K562 (cell line): ENCODE measurements at regions not wholly inside any gene's neighbourhood (a gene's known extent, or its start where the extent isn't known, plus 50 kb on each side); places are given as distances from the start of the nearest gene placed in this dataset.

Experiments used
- ZNF561 ChIP-seq: fragments of 450-650 bp; formaldehyde crosslinking; conservative IDR thresholded peaks from 2 replicates; pipeline ENCODE4 v1.4.0; 2020; ENCODE audit warnings: mild to moderate bottlenecking, moderate library complexity
- ZNF668 ChIP-seq: fragments of 250-450 bp; sonication (Bioruptor Pico); IDR thresholded peaks from 2 replicates; pipeline ENCODE4 v1.8.0; 2022; ENCODE audit warnings: mild to moderate bottlenecking, inconsistent platforms

DNA sequence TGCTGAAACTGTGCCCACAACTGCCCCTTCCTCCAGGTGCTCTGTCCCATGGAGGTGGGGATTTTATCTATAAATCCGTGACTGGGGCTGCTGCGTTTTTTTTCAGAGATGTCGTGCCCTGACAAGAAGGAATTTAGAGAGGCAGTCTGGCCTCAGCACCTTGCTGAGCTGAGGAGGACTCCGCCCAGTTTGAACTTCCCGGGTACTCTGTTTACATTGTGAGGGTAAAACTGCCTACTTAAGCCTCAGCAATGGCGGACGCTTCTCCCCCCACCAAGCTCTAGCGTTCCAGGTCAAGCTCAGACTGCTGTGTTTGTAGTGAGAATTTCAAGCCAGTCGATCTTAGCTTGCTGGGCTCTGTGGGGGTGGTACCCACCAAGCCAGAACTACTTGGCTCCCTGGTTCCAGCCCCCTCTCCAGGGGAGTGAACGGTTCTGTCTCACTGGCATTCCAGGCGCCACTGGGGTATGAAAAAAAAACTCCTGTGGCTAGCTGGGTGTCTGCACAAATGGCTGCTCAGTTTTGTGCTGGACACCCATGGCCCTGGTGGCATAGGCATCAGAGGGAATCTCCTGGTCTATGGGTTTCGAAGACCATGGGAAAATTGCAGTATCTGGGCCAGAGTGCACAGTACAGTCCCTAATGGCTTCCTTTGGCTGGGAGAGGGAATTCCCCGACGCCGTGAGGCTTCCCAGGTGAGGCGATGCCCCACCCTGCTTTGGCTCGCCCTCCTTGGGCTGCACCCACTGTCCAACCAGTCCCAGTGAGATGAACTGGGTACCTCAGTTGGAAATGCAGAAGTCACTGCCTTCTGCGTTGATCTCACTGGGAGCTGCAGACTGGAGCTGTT, 68.5 kb upstream of the SGO1 start:
- TF ChIP-seq ZNF561 (CRISPR knock-in tag) (no peak), ZNF668 (CRISPR knock-in tag) (no peak)
